Body of pancreas (tissue), 4 donors: ENCODE measurements at regions not wholly inside any gene's neighbourhood (a gene's known extent, or its start where the extent isn't known, plus 50 kb on each side); places are given as distances from the start of the nearest gene placed in this dataset.

Experiments
- POLR2A ChIP-seq, 3 donors: fragments of 450-650 bp; IDR thresholded peaks; one replicate each; pipeline ENCODE4 v1.6.1; 2016; ENCODE audit warnings: antibody characterized with exemption in 3 of 3, mild to moderate bottlenecking in 2 of 3
- TF ChIP-seq, protein P1 (sequence below), 7 experiments: fragments of 450-650 bp in 4 of 7; fragments of 200-600 bp in 3 of 7; sonication (generic) in 3 of 7; IDR thresholded peaks; one replicate each; pipeline ENCODE4 v1.5.1; 2016 to 2019; ENCODE audit warnings: antibody characterized with exemption in 7 of 7

DNA sequence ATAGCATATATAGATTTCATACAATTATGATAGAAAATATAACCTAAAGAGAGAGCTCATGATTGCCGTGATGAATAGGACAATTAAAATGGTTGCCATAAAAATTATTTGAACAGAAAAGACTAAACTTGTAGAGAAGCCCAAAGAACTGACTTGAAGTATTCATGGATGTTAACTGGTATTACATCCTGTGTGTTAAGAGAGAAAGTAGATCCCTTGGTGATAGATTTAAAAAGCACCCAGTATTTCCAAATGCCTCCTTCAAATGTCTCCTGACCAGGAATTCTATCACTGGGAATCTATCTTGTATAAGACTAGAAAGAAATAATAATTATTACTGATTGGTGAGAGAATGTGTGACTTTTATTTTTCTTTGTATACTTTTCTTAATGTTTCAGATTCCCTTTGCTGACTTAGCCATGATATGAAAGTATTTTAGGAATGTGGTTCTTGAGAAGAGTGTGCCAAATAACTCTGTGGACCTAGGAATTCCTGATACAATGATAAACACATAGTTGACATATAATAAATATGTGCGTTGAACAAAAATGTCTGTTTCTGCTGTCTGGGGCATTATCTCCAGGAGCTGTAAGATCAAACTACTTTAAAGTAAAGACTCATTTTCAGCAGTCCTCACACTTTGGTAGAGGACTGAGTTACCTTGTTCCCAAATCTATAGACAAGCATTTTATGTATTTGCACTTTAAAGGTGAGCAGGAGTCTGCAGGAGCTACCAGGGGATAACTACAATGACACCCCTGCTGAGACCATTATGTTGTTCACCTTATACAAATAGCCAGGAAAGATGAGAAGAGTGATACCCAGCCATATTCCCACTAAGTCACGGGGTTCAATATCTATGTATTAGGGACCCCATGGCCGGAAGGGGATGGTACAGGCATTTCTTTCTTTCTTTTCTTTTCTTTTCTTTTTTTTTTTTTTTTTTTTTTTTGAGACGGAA, 211.1 kb upstream of the TLE4 start:
- TF ChIP-seq, protein P1, sequence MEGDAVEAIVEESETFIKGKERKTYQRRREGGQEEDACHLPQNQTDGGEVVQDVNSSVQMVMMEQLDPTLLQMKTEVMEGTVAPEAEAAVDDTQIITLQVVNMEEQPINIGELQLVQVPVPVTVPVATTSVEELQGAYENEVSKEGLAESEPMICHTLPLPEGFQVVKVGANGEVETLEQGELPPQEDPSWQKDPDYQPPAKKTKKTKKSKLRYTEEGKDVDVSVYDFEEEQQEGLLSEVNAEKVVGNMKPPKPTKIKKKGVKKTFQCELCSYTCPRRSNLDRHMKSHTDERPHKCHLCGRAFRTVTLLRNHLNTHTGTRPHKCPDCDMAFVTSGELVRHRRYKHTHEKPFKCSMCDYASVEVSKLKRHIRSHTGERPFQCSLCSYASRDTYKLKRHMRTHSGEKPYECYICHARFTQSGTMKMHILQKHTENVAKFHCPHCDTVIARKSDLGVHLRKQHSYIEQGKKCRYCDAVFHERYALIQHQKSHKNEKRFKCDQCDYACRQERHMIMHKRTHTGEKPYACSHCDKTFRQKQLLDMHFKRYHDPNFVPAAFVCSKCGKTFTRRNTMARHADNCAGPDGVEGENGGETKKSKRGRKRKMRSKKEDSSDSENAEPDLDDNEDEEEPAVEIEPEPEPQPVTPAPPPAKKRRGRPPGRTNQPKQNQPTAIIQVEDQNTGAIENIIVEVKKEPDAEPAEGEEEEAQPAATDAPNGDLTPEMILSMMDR (IDR thresholded peaks at IDR 0.05) = no peak
- no peak for TF ChIP-seq POLR2A (IDR thresholded peaks at IDR 0.05)
